ENCODE measurements at regions not wholly inside any gene's neighbourhood (a gene's known extent, or its start where the extent isn't known, plus 50 kb on each side); places are given as distances from the start of the nearest gene placed in this dataset.

DNA sequence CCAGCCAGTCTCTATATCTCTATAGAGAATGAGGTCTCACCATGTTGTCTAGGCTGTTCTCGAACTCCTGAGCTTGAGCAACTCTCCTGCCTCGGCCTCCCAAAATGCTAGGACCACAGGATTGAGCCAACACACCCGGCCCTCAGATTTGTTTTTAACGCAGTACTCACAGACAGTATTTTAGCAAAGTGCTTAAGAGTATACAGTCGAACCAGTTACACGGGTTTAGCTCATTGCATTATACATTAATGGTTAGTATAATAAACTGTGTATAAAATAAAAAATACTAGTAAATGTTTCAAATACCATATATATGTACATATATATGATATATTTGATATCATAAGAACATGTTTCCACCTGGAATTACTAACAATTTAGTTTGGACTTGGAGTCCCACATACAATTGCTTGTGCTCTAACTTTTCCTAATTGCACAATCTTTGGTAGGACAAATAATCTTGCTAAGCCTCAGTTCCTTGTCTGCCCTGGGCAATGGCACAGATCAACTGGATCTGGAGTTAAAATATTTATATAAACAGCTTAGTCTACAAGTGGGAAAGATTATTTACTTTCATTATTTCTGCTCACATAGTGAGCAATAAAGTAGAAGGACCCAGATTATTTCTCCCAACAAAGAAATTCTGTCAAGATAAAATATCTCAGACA lies 508.9 kb upstream of the LRATD1 start:
- intact Hi-C loops (cut with micrococcal nuclease) (no loop called here), dilution Hi-C loops (cut with MboI; ENCODE audit: extremely low pct_ligation_motif_present, low sequenced_read_pairs) (no loop called here)
- Histone ChIP-seq H3K9me3 (replicated peaks; ENCODE audit: control insufficient read depth, insufficient read depth, low read length) (peaks cover 5% of the 10 kb centered on the region), H3K4me1 (ENCODE audit: control insufficient read depth, extremely low read depth, insufficient read depth, low read length) (no peaks in the 10 kb centered on the region), H3K36me3 (ENCODE audit: control insufficient read depth in 2 of 2, extremely low read depth in 1 of 2, insufficient read depth in 2 of 2, low read length in 2 of 2) (no peaks in the 10 kb centered on the region), H3K9me1 (replicated peaks; ENCODE audit: control insufficient read depth, extremely low read depth, insufficient read depth, low read length) (no peaks in the 10 kb centered on the region), H3K4me2 (ENCODE audit: insufficient read depth, low read length) (no peak overlapping the region), H3K9ac (replicated peaks; ENCODE audit: extremely low read depth, insufficient read depth, low read length) (no peak overlapping the region), H2AFZ (ENCODE audit: low read depth, low read length) (no peak overlapping the region), H3K79me2 (ENCODE audit: control insufficient read depth, insufficient read depth, low read length) (no peaks in the 10 kb centered on the region), H3K4me3 (replicated peaks in 1 of 3; ENCODE audit: insufficient read depth in 1 of 3, low read depth in 1 of 3, low read length in 3 of 3) (no peak overlapping the region), H4K20me1 (replicated peaks; ENCODE audit: control insufficient read depth, extremely low read depth, insufficient read depth, low read length) (no peaks in the 10 kb centered on the region), H3K27ac (ENCODE audit: insufficient read depth, low read depth, low read length) (no peak overlapping the region), H3K27me3 (ENCODE audit: control insufficient read depth in 2 of 2, insufficient read depth in 2 of 2, low read length in 2 of 2) (no peaks in the 10 kb centered on the region)
- no TSS peak for BruUV-seq (replicated peaks)
- FAIRE-seq (no peak), DNase-seq (ENCODE audit: low read depth, low spot score) (no peak)
- TF ChIP-seq JUN (IDR thresholded peaks at IDR 0.05; ENCODE audit: borderline replicate concordance, insufficient read depth, insufficient read length, low read depth) (no peak), GATA2 (IDR thresholded peaks at IDR 0.05; ENCODE audit: insufficient read depth, insufficient read length, low read depth, low read length) (no peak), POLR2AphosphoS5 (IDR thresholded peaks at IDR 0.05; ENCODE audit: insufficient read depth, low read depth, low read length) (no peak), EZH2 (IDR thresholded peaks at IDR 0.05; ENCODE audit: borderline replicate concordance, low read depth, low read length, severe bottlenecking) (no peak), FOS (IDR thresholded peaks at IDR 0.05; ENCODE audit: borderline replicate concordance, insufficient read depth, low read length) (no peak), MYC (IDR thresholded peaks at IDR 0.05; ENCODE audit: low read depth, low read length) (no peak)
- CTCF ChIA-PET = no interaction called here
- POLR2A ChIA-PET = no interaction called here

DNA sequence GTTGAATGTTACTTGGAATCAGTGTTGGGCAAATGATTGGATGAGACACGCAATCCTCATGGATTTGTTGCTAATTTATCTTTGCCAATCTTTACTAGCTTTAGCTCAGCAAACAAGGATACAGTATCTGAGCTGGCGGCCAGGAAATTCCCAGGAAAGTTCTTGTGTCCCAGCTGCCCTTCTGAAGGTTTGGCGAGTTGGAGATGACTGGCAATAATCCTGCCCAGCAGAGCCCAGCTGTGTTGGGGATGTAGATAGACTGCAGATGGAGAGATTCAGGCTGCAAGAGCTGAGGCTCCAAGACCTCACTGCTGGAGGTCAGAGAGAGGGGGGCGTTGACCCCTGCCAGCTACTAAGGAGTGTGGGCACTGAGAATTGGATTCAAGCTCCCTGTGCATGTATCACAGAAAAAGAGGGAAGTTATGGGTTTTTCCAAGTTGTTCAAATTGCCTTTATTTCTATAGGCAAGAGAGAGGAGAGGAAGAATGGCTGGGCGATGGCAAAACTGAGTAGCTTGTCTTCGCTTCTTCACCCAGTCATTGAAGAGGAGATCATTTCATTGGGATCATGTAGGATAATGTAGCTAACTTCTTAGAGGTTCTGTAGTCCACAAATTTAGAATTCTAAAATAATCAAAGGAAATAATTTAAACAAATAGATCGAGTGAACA lies 506.8 kb upstream of the LRATD1 start:
- BruUV-seq (replicated peaks) = no TSS peak
- no peak for FAIRE-seq
- no peak for TF ChIP-seq POLR2A (IDR thresholded peaks at IDR 0.05; ENCODE audit: low read depth, low read length)
- TF ChIP-seq JUN (IDR thresholded peaks at IDR 0.05; ENCODE audit: borderline replicate concordance, insufficient read depth, insufficient read length, low read depth) = no peak
- TF ChIP-seq POLR2AphosphoS5 (IDR thresholded peaks at IDR 0.05; ENCODE audit: insufficient read depth, low read depth, low read length) = no peak
- TF ChIP-seq, protein P1, sequence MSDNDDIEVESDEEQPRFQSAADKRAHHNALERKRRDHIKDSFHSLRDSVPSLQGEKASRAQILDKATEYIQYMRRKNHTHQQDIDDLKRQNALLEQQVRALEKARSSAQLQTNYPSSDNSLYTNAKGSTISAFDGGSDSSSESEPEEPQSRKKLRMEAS (IDR thresholded peaks at IDR 0.05; ENCODE audit: insufficient read depth, insufficient read length) = no peak
- TF ChIP-seq, protein P2, sequence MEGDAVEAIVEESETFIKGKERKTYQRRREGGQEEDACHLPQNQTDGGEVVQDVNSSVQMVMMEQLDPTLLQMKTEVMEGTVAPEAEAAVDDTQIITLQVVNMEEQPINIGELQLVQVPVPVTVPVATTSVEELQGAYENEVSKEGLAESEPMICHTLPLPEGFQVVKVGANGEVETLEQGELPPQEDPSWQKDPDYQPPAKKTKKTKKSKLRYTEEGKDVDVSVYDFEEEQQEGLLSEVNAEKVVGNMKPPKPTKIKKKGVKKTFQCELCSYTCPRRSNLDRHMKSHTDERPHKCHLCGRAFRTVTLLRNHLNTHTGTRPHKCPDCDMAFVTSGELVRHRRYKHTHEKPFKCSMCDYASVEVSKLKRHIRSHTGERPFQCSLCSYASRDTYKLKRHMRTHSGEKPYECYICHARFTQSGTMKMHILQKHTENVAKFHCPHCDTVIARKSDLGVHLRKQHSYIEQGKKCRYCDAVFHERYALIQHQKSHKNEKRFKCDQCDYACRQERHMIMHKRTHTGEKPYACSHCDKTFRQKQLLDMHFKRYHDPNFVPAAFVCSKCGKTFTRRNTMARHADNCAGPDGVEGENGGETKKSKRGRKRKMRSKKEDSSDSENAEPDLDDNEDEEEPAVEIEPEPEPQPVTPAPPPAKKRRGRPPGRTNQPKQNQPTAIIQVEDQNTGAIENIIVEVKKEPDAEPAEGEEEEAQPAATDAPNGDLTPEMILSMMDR (IDR thresholded peaks at IDR 0.05; ENCODE audit: extremely low read depth in 1 of 2, insufficient read depth in 1 of 2, low read depth in 1 of 2, low read length in 2 of 2) = no peak
- TF ChIP-seq MYC (IDR thresholded peaks at IDR 0.05; ENCODE audit: low read depth, low read length) = no peak
- TF ChIP-seq GATA2 (IDR thresholded peaks at IDR 0.05; ENCODE audit: insufficient read depth, insufficient read length, low read depth, low read length) = no peak
- TF ChIP-seq FOS (IDR thresholded peaks at IDR 0.05; ENCODE audit: borderline replicate concordance, insufficient read depth, low read length) = no peak
- no peak for TF ChIP-seq EZH2 (IDR thresholded peaks at IDR 0.05; ENCODE audit: borderline replicate concordance, low read depth, low read length, severe bottlenecking)

More for the DNA sequence above, 506.8 kb upstream of the LRATD1 start:
- no peak overlapping the region for H3K9ac ChIP-seq (replicated peaks; ENCODE audit: extremely low read depth, insufficient read depth, low read length)
- dilution Hi-C loops (cut with MboI; ENCODE audit: extremely low pct_ligation_motif_present, low sequenced_read_pairs) = no loop called here
- H3K9me3 ChIP-seq (replicated peaks; ENCODE audit: control insufficient read depth, insufficient read depth, low read length) = peaks cover 5% of the 10 kb centered on the region
- no peak overlapping the region for H2AFZ ChIP-seq (ENCODE audit: low read depth, low read length)
- CTCF ChIA-PET = no interaction called here
- no peak overlapping the region for H3K27ac ChIP-seq (ENCODE audit: insufficient read depth, low read depth, low read length)
- H3K4me1 ChIP-seq (ENCODE audit: control insufficient read depth, extremely low read depth, insufficient read depth, low read length) = no peaks in the 10 kb centered on the region
- DNase-seq (ENCODE audit: low read depth, low spot score) = no peak
- no peak overlapping the region for H3K4me3 ChIP-seq (replicated peaks in 1 of 3; ENCODE audit: insufficient read depth in 1 of 3, low read depth in 1 of 3, low read length in 3 of 3)
- no peak overlapping the region for H3K4me2 ChIP-seq (ENCODE audit: insufficient read depth, low read length)
- H4K20me1 ChIP-seq (replicated peaks; ENCODE audit: control insufficient read depth, extremely low read depth, insufficient read depth, low read length) = no peaks in the 10 kb centered on the region
- H3K36me3 ChIP-seq (ENCODE audit: control insufficient read depth in 2 of 2, extremely low read depth in 1 of 2, insufficient read depth in 2 of 2, low read length in 2 of 2) = no peaks in the 10 kb centered on the region
- intact Hi-C loops (cut with micrococcal nuclease) = no loop called here
- POLR2A ChIA-PET = no interaction called here
- no peaks in the 10 kb centered on the region for H3K79me2 ChIP-seq (ENCODE audit: control insufficient read depth, insufficient read depth, low read length)
- no peaks in the 10 kb centered on the region for H3K9me1 ChIP-seq (replicated peaks; ENCODE audit: control insufficient read depth, extremely low read depth, insufficient read depth, low read length)
- H3K27me3 ChIP-seq (ENCODE audit: control insufficient read depth in 2 of 2, insufficient read depth in 2 of 2, low read length in 2 of 2) = no peaks in the 10 kb centered on the region

Data from endothelial cell of umbilical vein (primary cell).